GM13976 (cell line): ENCODE measurements at regions not wholly inside any gene's neighbourhood (a gene's known extent, or its start where the extent isn't known, plus 50 kb on each side); places are given as distances from the start of the nearest gene placed in this dataset.

Experiments
- DNase-seq: peaks from one replicate; pipeline ENCODE4 v3.0.0; 2012; ENCODE audit warnings: low spot score
- CTCF ChIP-seq: IDR thresholded peaks from 2 replicates; pipeline ENCODE4 v1.5.1; 2012; ENCODE audit warnings: borderline replicate concordance, mild to moderate bottlenecking; ENCODE audit not compliant: insufficient read depth; ENCODE audit errors: extremely low read depth, missing control alignments, control extremely low read depth
- in situ Hi-C: fragments of 300-500 bp; cut with MboI; formaldehyde crosslinking; loops from one replicate; pipeline ENCODE4 v1.12.0; 2022; ENCODE audit warnings: low sequenced_read_pairs, mixed read lengths, inconsistent platforms; ENCODE audit not compliant: unreplicated experiment

GRCh38 chr4:27721193-27721592, 860.6 kb downstream of the STIM2 start:
- no peak for TF ChIP-seq CTCF
- DNase-seq: no peak
- in situ Hi-C loops: no loop called here

GRCh38 chr4:27728892-27729291, 868.3 kb downstream of the STIM2 start:
- no peak for DNase-seq
- TF ChIP-seq CTCF: no peak
- in situ Hi-C loops: no loop called here

- no peak for TF ChIP-seq CTCF
- no peak for DNase-seq
- in situ Hi-C loops: no loop called here
Observed at GRCh38 chr4:27742816-27743215, 882.2 kb downstream of the STIM2 start.

GRCh38 chr4:27759611-27760575, 899.3 kb downstream of the STIM2 start:
- in situ Hi-C loops: no loop called here
- DNase-seq: no peak
- TF ChIP-seq CTCF: no peak

- no peak for TF ChIP-seq CTCF
- DNase-seq: no peak
- in situ Hi-C loops: no loop called here
Observed at GRCh38 chr4:27763830-27764525, 903.3 kb downstream of the STIM2 start.

- no peak for TF ChIP-seq CTCF
- no peak for DNase-seq
- in situ Hi-C loops: no loop called here
Observed at GRCh38 chr4:27764526-27764837, 903.8 kb downstream of the STIM2 start.
